GM20431 (cell line): ENCODE measurements at regions not wholly inside any gene's neighbourhood (a gene's known extent, or its start where the extent isn't known, plus 50 kb on each side); places are given as distances from the start of the nearest gene placed in this dataset.

ENCODE experiments used
- in situ Hi-C: fragments of 300-500 bp; cut with MseI, MboI; formaldehyde crosslinking; loops from one replicate; pipeline ENCODE4 v1.15.0; 2020; ENCODE audit warnings: low sequenced_read_pairs; ENCODE audit not compliant: unreplicated experiment

- in situ Hi-C loops: no loop called here
Measured at GRCh38 chr5:14056039-14056438, 87.1 kb upstream of the TRIO start.

GRCh38 chr5:14054965-14055963 lies 87.9 kb upstream of the TRIO start:
- in situ Hi-C loops: no loop called here

- in situ Hi-C loops: no loop called here
Measured at GRCh38 chr5:14054111-14054854, 88.9 kb upstream of the TRIO start.

- in situ Hi-C loops: no loop called here
Measured at GRCh38 chr5:14050821-14051220, 92.3 kb upstream of the TRIO start.

GRCh38 chr5:14048434-14048833 lies 94.7 kb upstream of the TRIO start:
- in situ Hi-C loops: no loop called here

- in situ Hi-C loops: no loop called here
Measured at GRCh38 chr5:14041528-14042192, 97.2 kb upstream of the DNAH5 start.

GRCh38 chr5:14040542-14040941 lies 96.1 kb upstream of the DNAH5 start:
- in situ Hi-C loops: no loop called here

GRCh38 chr5:14039576-14039975 lies 95.1 kb upstream of the DNAH5 start:
- in situ Hi-C loops: no loop called here

- in situ Hi-C loops: no loop called here
Measured at GRCh38 chr5:14039063-14039462, 94.6 kb upstream of the DNAH5 start.

GRCh38 chr5:14038341-14038959 lies 94.0 kb upstream of the DNAH5 start:
- in situ Hi-C loops: no loop called here

GRCh38 chr5:14036947-14037346 lies 92.5 kb upstream of the DNAH5 start:
- in situ Hi-C loops: no loop called here

GRCh38 chr5:14036514-14036913 lies 92.0 kb upstream of the DNAH5 start:
- in situ Hi-C loops: no loop called here

GRCh38 chr5:14035859-14036503 lies 91.5 kb upstream of the DNAH5 start:
- in situ Hi-C loops: no loop called here

GRCh38 chr5:14034963-14035362 lies 90.5 kb upstream of the DNAH5 start:
- in situ Hi-C loops: no loop called here

GRCh38 chr5:14032918-14033317 lies 88.4 kb upstream of the DNAH5 start:
- in situ Hi-C loops: no loop called here

- in situ Hi-C loops: no loop called here
Measured at GRCh38 chr5:14028938-14029584, 84.6 kb upstream of the DNAH5 start.

GRCh38 chr5:14028188-14028587 lies 83.7 kb upstream of the DNAH5 start:
- in situ Hi-C loops: no loop called here

- in situ Hi-C loops: no loop called here
Measured at GRCh38 chr5:14025569-14026286, 81.2 kb upstream of the DNAH5 start.

- in situ Hi-C loops: no loop called here
Measured at GRCh38 chr5:14022971-14023370, 78.5 kb upstream of the DNAH5 start.
